ENCODE measurements at regions not wholly inside any gene's neighbourhood (a gene's known extent, or its start where the extent isn't known, plus 50 kb on each side); places are given as distances from the start of the nearest gene placed in this dataset.
"Not testable (repeated sequence)": the region's sequence is repeated elsewhere in the genome, so short reads cannot be mapped to it uniquely, and the experiment has no call there.

DNA sequence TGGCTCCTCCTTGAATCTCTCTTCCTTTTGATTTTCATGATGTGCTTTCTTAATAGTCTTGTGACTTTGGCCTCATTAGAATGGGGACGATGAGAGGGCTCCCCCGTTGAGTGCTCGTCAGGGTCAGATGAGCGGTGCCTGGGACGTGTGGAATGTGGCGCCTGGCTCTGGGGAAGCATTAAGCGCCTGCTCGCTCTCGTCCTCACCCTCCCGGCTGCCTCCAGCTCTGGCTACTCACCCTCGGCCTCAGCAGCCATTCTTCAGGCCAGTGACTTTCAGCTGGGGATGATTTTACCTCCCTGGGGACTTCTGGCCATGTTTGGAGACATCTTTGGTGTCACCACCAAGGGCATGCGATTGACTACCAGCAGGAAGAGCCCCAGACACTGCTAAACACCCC, 69.7 kb downstream of the RPS6KA4 start:
- H3K4me3 Mint-ChIP-seq = no peak overlapping the region
- POLR2A ChIA-PET = no interaction called here
- intact Hi-C loops (cut with micrococcal nuclease) = no loop called here
- H3K36me3 Mint-ChIP-seq = no peaks in the 10 kb centered on the region
- no peaks in the 10 kb centered on the region for H3K4me1 Mint-ChIP-seq (ENCODE audit: low read depth)
- DNase-seq = no peak
- CTCF ChIA-PET = interaction anchor here (1.0 kb wide), 1 partner anchor 21 kb away, joined by 3 read pairs; no protein-coding TSS in a partner anchor
- no peak overlapping the region for H3K27ac Mint-ChIP-seq
- peaks cover 4% of the 10 kb centered on the region for H3K27me3 Mint-ChIP-seq
- H3K9me3 Mint-ChIP-seq = peaks cover 4% of the 10 kb centered on the region

GRCh38 chr11:64429970-64430369, 71.0 kb downstream of the RPS6KA4 start:
- Mint-ChIP-seq H3K4me3 (no peak overlapping the region), H3K9me3 (peaks cover 4% of the 10 kb centered on the region), H3K4me1 (ENCODE audit: low read depth) (no peaks in the 10 kb centered on the region), H3K27me3 (peaks cover 5% of the 10 kb centered on the region), H3K36me3 (no peaks in the 10 kb centered on the region), H3K27ac (no peak overlapping the region)
- ChIA-PET CTCF (no interaction called here), POLR2A (no interaction called here)
- DNase-seq = no peak
- intact Hi-C loops (cut with micrococcal nuclease) = no loop called here

GRCh38 chr11:64430645-64431044, 71.7 kb downstream of the RPS6KA4 start:
- intact Hi-C loops (cut with micrococcal nuclease) = no loop called here
- DNase-seq = no peak
- Mint-ChIP-seq H3K36me3 (no peaks in the 10 kb centered on the region), H3K4me3 (no peak overlapping the region), H3K9me3 (peaks cover 4% of the 10 kb centered on the region), H3K27ac (no peak overlapping the region), H3K27me3 (peaks cover 5% of the 10 kb centered on the region), H3K4me1 (ENCODE audit: low read depth) (no peaks in the 10 kb centered on the region)
- ChIA-PET CTCF (no interaction called here), POLR2A (no interaction called here)

- no peaks in the 10 kb centered on the region for H3K36me3 Mint-ChIP-seq
- CTCF ChIA-PET = interaction anchor here (1.7 to 5.1 kb wide), 2 partner anchors 13 to 15 kb away, joined by 5 to 35 read pairs; no protein-coding TSS in a partner anchor
These were observed 77.0 kb downstream of the RPS6KA4 start for GRCh38 chr11:64436000-64436399.

GRCh38 chr11:64437426-64437825, 78.5 kb downstream of the RPS6KA4 start:
- Mint-ChIP-seq H3K4me3 (no peak overlapping the region), H3K27ac (no peak overlapping the region), H3K27me3 (peaks cover 9% of the 10 kb centered on the region), H3K4me1 (ENCODE audit: low read depth) (no peaks in the 10 kb centered on the region), H3K36me3 (no peaks in the 10 kb centered on the region), H3K9me3 (no peaks in the 10 kb centered on the region)
- intact Hi-C loops (cut with micrococcal nuclease) = no loop called here
- ChIA-PET POLR2A (no interaction called here), CTCF (interaction anchor here (1.7 to 5.1 kb wide), 2 partner anchors 12 to 14 kb away, joined by 5 to 35 read pairs; no protein-coding TSS in a partner anchor)
- no peak for DNase-seq

More at GRCh38 chr11:64436000-64436399, 77.0 kb downstream of the RPS6KA4 start:
- peaks cover 7% of the 10 kb centered on the region for H3K27me3 Mint-ChIP-seq
- DNase-seq = no peak
- H3K9me3 Mint-ChIP-seq = peaks cover 4% of the 10 kb centered on the region
- no peaks in the 10 kb centered on the region for H3K4me1 Mint-ChIP-seq (ENCODE audit: low read depth)
- H3K27ac Mint-ChIP-seq = no peak overlapping the region
- H3K4me3 Mint-ChIP-seq = no peak overlapping the region
- POLR2A ChIA-PET = no interaction called here
- intact Hi-C loops (cut with micrococcal nuclease) = no loop called here

DNA sequence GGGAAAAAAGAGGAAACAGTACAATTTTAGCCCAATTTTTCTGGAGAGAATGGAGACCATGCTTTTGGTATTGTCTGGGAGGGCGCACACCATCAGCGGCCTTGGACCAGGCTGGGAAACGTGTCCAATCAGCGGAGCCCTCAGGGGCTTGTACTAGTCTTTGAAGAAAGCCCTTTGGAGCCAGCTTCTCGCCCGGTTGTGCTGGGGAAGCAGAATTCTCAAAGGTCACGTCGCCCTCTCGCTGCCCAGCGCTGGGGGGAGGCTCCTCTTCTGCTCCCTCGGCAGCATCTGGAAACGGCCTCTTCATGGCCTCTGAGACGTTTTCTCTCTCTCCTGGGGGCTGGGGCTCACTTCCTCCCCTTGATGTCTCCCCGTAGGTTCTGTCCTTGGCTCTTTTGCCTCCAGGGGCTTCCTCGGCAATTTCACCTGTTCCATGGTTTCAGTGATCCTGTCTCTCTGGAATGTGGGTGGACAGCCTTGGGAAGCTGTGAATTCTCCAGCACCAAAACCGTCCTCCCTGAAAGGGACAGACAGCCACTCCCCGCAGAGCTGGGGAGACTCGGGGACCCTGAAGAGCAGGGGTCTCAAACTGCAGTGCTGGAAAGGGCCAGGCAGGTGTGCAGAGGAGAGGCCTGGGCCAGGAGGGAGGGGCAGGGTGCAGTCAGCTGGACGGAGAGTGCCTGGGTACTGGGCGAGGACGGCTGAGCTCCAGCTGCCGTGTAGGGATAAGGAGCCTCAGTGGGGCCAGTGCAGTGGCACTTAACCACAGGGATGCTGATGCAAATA, 80.2 kb downstream of the RPS6KA4 start:
- Mint-ChIP-seq H3K36me3 (no peaks in the 10 kb centered on the region), H3K4me3 (no peak overlapping the region), H3K27ac (no peak overlapping the region), H3K4me1 (ENCODE audit: low read depth) (no peaks in the 10 kb centered on the region), H3K9me3 (no peaks in the 10 kb centered on the region), H3K27me3 (peaks cover 9% of the 10 kb centered on the region)
- no peak for DNase-seq
- intact Hi-C loops (cut with micrococcal nuclease) = no loop called here
- ChIA-PET POLR2A (no interaction called here), CTCF (interaction anchor here (1.1 to 5.1 kb wide), 2 partner anchors 10 to 212 kb away, joined by 3 to 35 read pairs; no protein-coding TSS in a partner anchor)

- H3K27me3 Mint-ChIP-seq = peaks cover 11% of the 10 kb centered on the region
- DNase-seq; H3K9me3 Mint-ChIP-seq; H3K36me3 Mint-ChIP-seq; H3K4me3 Mint-ChIP-seq; H3K4me1 Mint-ChIP-seq (ENCODE audit: low read depth); H3K27ac Mint-ChIP-seq; intact Hi-C loops (cut with micrococcal nuclease); POLR2A ChIA-PET: not testable (repeated sequence)
- CTCF ChIA-PET = interaction anchor here (5.1 kb wide), 1 partner anchor 9 kb away, joined by 35 read pairs; no protein-coding TSS in a partner anchor
These were observed 81.0 kb downstream of the RPS6KA4 start for GRCh38 chr11:64439772-64440491.

DNA sequence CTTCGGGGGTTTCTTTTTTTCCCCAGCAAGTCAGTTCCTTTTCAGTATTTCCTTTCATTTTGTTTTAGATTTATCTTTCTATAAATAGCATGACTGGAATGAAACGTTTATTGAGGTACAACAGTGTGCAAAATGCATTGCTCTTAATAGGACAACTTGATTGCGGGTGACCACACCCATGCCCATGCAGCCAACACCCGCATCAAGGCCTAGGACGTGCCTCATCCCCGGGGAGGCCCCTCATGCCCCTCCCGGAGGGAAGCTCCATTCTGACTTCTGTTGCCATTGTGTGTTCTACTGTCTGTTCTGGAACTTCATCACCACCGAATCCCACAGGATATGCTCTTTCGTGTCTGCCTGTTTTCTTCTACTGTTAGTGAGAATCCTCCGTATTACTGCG, 82.2 kb downstream of the RPS6KA4 start:
- POLR2A ChIA-PET = no interaction called here
- CTCF ChIA-PET = no interaction called here

GRCh38 chr11:64443001-64443400, 84.0 kb downstream of the RPS6KA4 start:
- Mint-ChIP-seq H3K4me1 (ENCODE audit: low read depth) (peaks cover 2% of the 10 kb centered on the region), H3K9me3 (no peaks in the 10 kb centered on the region), H3K27me3 (peaks cover 12% of the 10 kb centered on the region), H3K36me3 (no peaks in the 10 kb centered on the region), H3K27ac (no peak overlapping the region), H3K4me3 (no peak overlapping the region)
- intact Hi-C loops (cut with micrococcal nuclease) = no loop called here
- CTCF ChIA-PET = no interaction called here
- POLR2A ChIA-PET = no interaction called here
- DNase-seq = no peak

More for the DNA sequence above, 82.2 kb downstream of the RPS6KA4 start:
- Mint-ChIP-seq H3K4me3 (no peak overlapping the region), H3K36me3 (no peaks in the 10 kb centered on the region), H3K27me3 (peaks cover 11% of the 10 kb centered on the region), H3K27ac (no peak overlapping the region), H3K4me1 (ENCODE audit: low read depth) (no peaks in the 10 kb centered on the region), H3K9me3 (no peaks in the 10 kb centered on the region)
- intact Hi-C loops (cut with micrococcal nuclease) = no loop called here
- DNase-seq = no peak

GRCh38 chr11:64444838-64445441, 86.0 kb downstream of the RPS6KA4 start:
- H3K4me3 Mint-ChIP-seq = no peak overlapping the region
- intact Hi-C loops (cut with micrococcal nuclease) = no loop called here
- ChIA-PET POLR2A (interaction anchor here (0.6 kb wide), 1 partner anchor 45 kb away, joined by 4 read pairs; no protein-coding TSS in a partner anchor), CTCF (interaction anchor here (0.6 kb wide), 1 partner anchor 37 kb away, joined by 3 read pairs; no protein-coding TSS in a partner anchor)
- H3K9me3 Mint-ChIP-seq = no peaks in the 10 kb centered on the region
- peaks cover 20% of the 10 kb centered on the region for H3K27me3 Mint-ChIP-seq
- H3K36me3 Mint-ChIP-seq = no peaks in the 10 kb centered on the region
- peaks cover 13% of the 10 kb centered on the region for H3K4me1 Mint-ChIP-seq (ENCODE audit: low read depth)
- H3K27ac Mint-ChIP-seq = no peak overlapping the region
- DNase-seq = no peak

DNA sequence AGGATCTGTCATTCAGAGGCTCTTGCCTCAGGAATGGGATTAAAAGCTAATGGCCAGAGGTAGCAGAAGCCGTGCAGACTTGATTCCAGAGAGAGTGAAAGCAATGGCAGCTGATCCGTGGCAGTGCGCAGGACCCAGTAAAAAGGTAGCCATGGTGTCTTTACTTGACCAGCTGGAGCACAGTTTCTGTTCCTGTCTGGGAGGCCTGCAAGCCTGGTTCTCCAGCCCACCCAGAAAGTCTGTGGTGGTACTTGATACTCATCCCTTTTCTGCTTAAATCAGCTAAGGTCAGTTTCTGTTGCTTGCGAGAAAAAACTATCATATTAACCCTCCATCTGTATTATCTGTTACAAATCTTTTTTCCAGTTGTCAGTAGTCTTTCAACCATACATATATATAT, 86.7 kb downstream of the RPS6KA4 start:
- no peak for DNase-seq
- Mint-ChIP-seq H3K27ac (no peak overlapping the region), H3K36me3 (no peaks in the 10 kb centered on the region), H3K9me3 (no peaks in the 10 kb centered on the region), H3K4me1 (ENCODE audit: low read depth) (peaks cover 13% of the 10 kb centered on the region), H3K4me3 (no peak overlapping the region), H3K27me3 (peaks cover 20% of the 10 kb centered on the region)
- CTCF ChIA-PET = interaction anchor here (0.6 to 1.0 kb wide), 3 partner anchors 13 to 45 kb away, joined by 3 read pairs; no protein-coding TSS in a partner anchor
- intact Hi-C loops (cut with micrococcal nuclease) = no loop called here
- POLR2A ChIA-PET = no interaction called here
